Heart left ventricle (tissue), 13 donors: ENCODE measurements at regions not wholly inside any gene's neighbourhood (a gene's known extent, or its start where the extent isn't known, plus 50 kb on each side); places are given as distances from the start of the nearest gene placed in this dataset.

Experiments
- POLR2A ChIP-seq, 2 donors: fragments of 450-650 bp; IDR thresholded peaks; one replicate each; pipeline ENCODE4 v1.6.1; 2017; ENCODE audit warnings: antibody characterized with exemption in 2 of 2, mild to moderate bottlenecking in 2 of 2, moderate library complexity in 2 of 2
- TF ChIP-seq, protein P1 (sequence below), 12 donors: fragments of 200-600 bp; sonication (generic) in 4 of 12; IDR thresholded peaks; one replicate each; pipeline versions ENCODE4 v1.5.0 to v1.8.0; 2018 to 2022; ENCODE audit warnings: antibody characterized with exemption in 12 of 12, mild to moderate bottlenecking in 5 of 12
- donor health status: ischemic (EF 13 %, LVEDD 7.1; RV severe dilation, severe dysfunction).
- donor health status: DM: no; HTN: yes; CAD: no.
- donor health status: DM: no; HTN: no; CAD: no.
- donor health status: ischemic (EF 25% LVEDD 6.9; RV normal size, moderate dysfunction).
- donor health status: ischemic (EF 25% LVEDD 5.7; RV mildly dilated, moderate dysfunction).
- donor health status: ischemic (EF 35%, LVEDD 5.7; RV mildly dilated, moderate dysfunction).
- donor health status: nonischemic (EF 11% LVEDD 7.7; RV severe dilation, severe dysfunction).
- donor health status: DM: yes; HTN: yes; CAD: no.
- donor health status: PGD.
- donor health status: ischemic (EF 29% LVEDD 5.4; RV normal size, mild dysfunction).
- donor health status: nonischemic (EF 23%, LVEDD 6.1; RV moderate dilation, normal function).

DNA sequence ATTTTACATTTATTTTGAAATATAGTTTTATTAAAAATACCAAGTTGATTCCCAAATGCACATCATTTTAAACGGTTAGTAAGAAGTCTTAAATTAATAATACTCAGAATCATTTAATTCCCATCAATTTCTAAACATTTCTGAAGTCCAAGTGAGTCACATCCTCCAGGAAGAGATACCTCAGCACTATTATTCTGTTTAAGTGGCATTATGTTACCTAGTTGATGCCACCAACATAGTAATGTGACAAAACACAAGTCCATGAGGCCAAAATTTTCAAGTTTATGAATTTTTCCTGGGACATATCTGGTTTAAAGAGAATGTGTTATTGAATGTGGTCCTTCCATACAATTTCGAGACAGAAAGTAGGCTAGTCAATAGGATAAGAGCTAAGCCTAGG is 1348.3 kb upstream of the CDH9 start:
- TF ChIP-seq POLR2A (IDR thresholded peaks at IDR 0.05), result no peak
- TF ChIP-seq, protein P1, sequence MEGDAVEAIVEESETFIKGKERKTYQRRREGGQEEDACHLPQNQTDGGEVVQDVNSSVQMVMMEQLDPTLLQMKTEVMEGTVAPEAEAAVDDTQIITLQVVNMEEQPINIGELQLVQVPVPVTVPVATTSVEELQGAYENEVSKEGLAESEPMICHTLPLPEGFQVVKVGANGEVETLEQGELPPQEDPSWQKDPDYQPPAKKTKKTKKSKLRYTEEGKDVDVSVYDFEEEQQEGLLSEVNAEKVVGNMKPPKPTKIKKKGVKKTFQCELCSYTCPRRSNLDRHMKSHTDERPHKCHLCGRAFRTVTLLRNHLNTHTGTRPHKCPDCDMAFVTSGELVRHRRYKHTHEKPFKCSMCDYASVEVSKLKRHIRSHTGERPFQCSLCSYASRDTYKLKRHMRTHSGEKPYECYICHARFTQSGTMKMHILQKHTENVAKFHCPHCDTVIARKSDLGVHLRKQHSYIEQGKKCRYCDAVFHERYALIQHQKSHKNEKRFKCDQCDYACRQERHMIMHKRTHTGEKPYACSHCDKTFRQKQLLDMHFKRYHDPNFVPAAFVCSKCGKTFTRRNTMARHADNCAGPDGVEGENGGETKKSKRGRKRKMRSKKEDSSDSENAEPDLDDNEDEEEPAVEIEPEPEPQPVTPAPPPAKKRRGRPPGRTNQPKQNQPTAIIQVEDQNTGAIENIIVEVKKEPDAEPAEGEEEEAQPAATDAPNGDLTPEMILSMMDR (IDR thresholded peaks at IDR 0.05), result no peak
